Mesendoderm (in vitro differentiated cells): ENCODE measurements at regions not wholly inside any gene's neighbourhood (a gene's known extent, or its start where the extent isn't known, plus 50 kb on each side); places are given as distances from the start of the nearest gene placed in this dataset.

Experiments
- DNase-seq: peaks from one replicate; pipeline ENCODE4 v3.0.0; 2013
- H2AK5ac ChIP-seq: 2 replicates; pipeline ENCODE4 v1.6.1; 2013; ENCODE audit warnings: low read length, inconsistent platforms
- H2BK120ac ChIP-seq: 2 replicates; pipeline ENCODE4 v1.6.1; 2013; ENCODE audit warnings: low read depth, mild to moderate bottlenecking, low read length, moderate library complexity, mixed read lengths
- H2BK15ac ChIP-seq: replicated peaks from 2 replicates; pipeline ENCODE4 v1.6.1; 2013; ENCODE audit warnings: low read depth, mild to moderate bottlenecking, moderate library complexity
- H2BK5ac ChIP-seq: 2 replicates; pipeline ENCODE4 v1.6.1; 2013; ENCODE audit warnings: low read length, inconsistent platforms
- H3K18ac ChIP-seq: 2 replicates; pipeline ENCODE4 v1.6.1; 2013; ENCODE audit warnings: mild to moderate bottlenecking, low read length, mixed read lengths
- H3K23ac ChIP-seq: one replicate; pipeline ENCODE4 v1.6.1; 2013; ENCODE audit warnings: low read length
- H3K27ac ChIP-seq: 2 replicates; pipeline ENCODE4 v1.5.1; 2013; ENCODE audit warnings: low read depth, mild to moderate bottlenecking, inconsistent platforms, low read length, moderate library complexity
- H3K27me3 ChIP-seq: 2 replicates; pipeline ENCODE4 v1.6.1; 2013; ENCODE audit warnings: low read length, control low read depth, mild to moderate bottlenecking, inconsistent platforms; ENCODE audit not compliant: insufficient read depth, poor library complexity
- H3K36me3 ChIP-seq: 2 replicates; pipeline ENCODE4 v1.6.1; 2013; ENCODE audit warnings: low read length, inconsistent platforms; ENCODE audit not compliant: control insufficient read depth, insufficient read depth
- H3K4ac ChIP-seq: one replicate; pipeline ENCODE4 v1.6.1; 2013; ENCODE audit warnings: low read depth, mild to moderate bottlenecking, low read length, moderate library complexity
- H3K4me1 ChIP-seq: 2 replicates; pipeline ENCODE4 v1.6.1; 2013; ENCODE audit warnings: low read depth, low read length, inconsistent platforms; ENCODE audit not compliant: control insufficient read depth
- H3K4me2 ChIP-seq: 2 replicates; pipeline ENCODE4 v1.6.1; 2013; ENCODE audit warnings: low read length
- H3K4me3 ChIP-seq: 2 replicates; pipeline ENCODE4 v1.5.1; 2013; ENCODE audit warnings: mild to moderate bottlenecking, low read length
- H3K56ac ChIP-seq: one replicate; pipeline ENCODE4 v1.6.1; 2013; ENCODE audit warnings: low read length
- H3K79me1 ChIP-seq: 2 replicates; pipeline ENCODE4 v1.6.1; 2013; ENCODE audit warnings: low read length, inconsistent platforms
- H3K79me2 ChIP-seq: 2 replicates; pipeline ENCODE4 v1.6.1; 2013; ENCODE audit warnings: mild to moderate bottlenecking, low read length; ENCODE audit not compliant: control insufficient read depth, insufficient read depth
- H3K9ac ChIP-seq: 2 replicates; pipeline ENCODE4 v1.6.1; 2013; ENCODE audit warnings: low read length, inconsistent platforms
- H4K5ac ChIP-seq: one replicate; pipeline ENCODE4 v1.6.1; 2013; ENCODE audit warnings: low read length
- H4K8ac ChIP-seq: one replicate; pipeline ENCODE4 v1.6.1; 2013; ENCODE audit warnings: low read depth, mild to moderate bottlenecking, control low read depth, low read length, moderate library complexity
- WGBS: extraction: QIAGEN DNeasy Blood & Tissue Kit; methylation state at CpG from one replicate; pipeline ENCODE4 v1.1.7; 2013; ENCODE audit warnings: low lambda C conversion rate, missing lambda C conversion rate; ENCODE audit not compliant: insufficient coverage; ENCODE audit errors: extremely low coverage; 5-methylcytosine and 5-hydroxymethylcytosine counted together

DNA sequence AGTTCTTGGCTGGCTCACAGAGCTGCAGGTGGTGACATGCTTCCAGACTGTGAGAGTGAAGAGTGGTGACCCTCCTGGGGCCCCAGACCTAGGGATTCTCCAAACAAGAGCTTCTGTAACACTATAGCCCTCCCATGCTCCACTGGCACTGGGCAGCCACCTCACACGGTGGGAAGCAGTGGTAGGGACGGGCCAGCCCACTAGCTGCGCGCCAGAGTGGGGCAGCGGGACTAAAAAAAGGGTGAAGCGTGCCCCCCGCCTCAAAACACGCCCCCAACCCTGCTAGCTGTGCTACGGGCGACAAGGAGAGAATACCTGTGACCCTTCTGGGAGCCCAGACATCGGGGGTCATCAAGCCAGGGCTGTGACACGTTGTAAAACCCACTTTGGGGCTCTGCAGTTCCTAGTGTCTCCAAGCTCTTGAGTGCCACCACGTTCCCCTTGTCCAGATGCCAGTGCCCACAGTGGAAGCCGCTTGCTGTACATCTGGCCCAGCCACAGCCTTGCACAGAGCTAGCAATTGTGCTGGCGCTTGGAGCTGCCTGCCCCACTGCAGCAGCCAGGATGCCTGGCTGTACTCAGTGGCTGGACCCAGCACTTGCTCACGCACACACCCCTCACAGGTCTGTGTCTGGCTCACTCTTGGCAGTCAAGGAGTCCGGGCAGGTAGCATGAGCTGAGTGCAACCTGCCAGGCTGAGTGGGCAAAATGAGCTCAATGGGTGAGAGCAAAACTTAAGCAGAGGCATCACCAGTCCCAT is 100.0 kb downstream of the DCAF12L2 start:
- no peak overlapping the region for H2AK5ac ChIP-seq
- no peak overlapping the region for H4K8ac ChIP-seq
- H3K27me3 ChIP-seq, result no peaks in the 10 kb centered on the region
- H3K4me3 ChIP-seq, result no peak overlapping the region
- no peak overlapping the region for H3K18ac ChIP-seq
- no peak overlapping the region for H3K27ac ChIP-seq
- H3K9ac ChIP-seq, result no peak overlapping the region
- no peak overlapping the region for H3K56ac ChIP-seq
- H3K79me1 ChIP-seq, result no peaks in the 10 kb centered on the region
- H2BK5ac ChIP-seq, result no peak overlapping the region
- H3K79me2 ChIP-seq, result no peaks in the 10 kb centered on the region
- H4K5ac ChIP-seq, result no peak overlapping the region
- DNase-seq, result no peak
- no peaks in the 10 kb centered on the region for H3K4me1 ChIP-seq
- H3K4me2 ChIP-seq, result no peak overlapping the region
- no peak overlapping the region for H2BK120ac ChIP-seq
- WGBS, result no CpG with 5 or more reads among the region's 17 CpGs
- H3K23ac ChIP-seq, result no peak overlapping the region
- H3K36me3 ChIP-seq, result no peaks in the 10 kb centered on the region
- H2BK15ac ChIP-seq, result no peak overlapping the region
- no peak overlapping the region for H3K4ac ChIP-seq
